Spleen (tissue), 11 donors: ENCODE measurements at regions not wholly inside any gene's neighbourhood (a gene's known extent, or its start where the extent isn't known, plus 50 kb on each side); places are given as distances from the start of the nearest gene placed in this dataset.

ENCODE experiments used
- DNase-seq: peaks from one replicate; pipeline ENCODE4 v3.0.0-alpha.2; 2020
- H3K27ac ChIP-seq, 8 donors: fragments of 200-600 bp; sonication (generic) in 7 of 8; 1 replicate in 4 of 8; 2 replicates in 4 of 8; pipeline versions ENCODE4 v1.5.0 to v1.8.0; 2016 to 2021; ENCODE audit warnings: inconsistent platforms in 4 of 8, mild to moderate bottlenecking in 4 of 8, moderate library complexity in 1 of 8
- H3K27me3 ChIP-seq, 7 donors: fragments of 200-600 bp; sonication (generic) in 6 of 7; replicated peaks in 1 of 7; 1 replicate in 4 of 7; 2 replicates in 3 of 7; pipeline versions ENCODE4 v1.5.0 to v1.8.0; 2016 to 2021; ENCODE audit warnings: inconsistent platforms in 3 of 7, mild to moderate bottlenecking in 1 of 7
- H3K36me3 ChIP-seq, 6 donors: fragments of 200-600 bp; sonication (generic) in 5 of 6; 1 replicate in 4 of 6; 2 replicates in 2 of 6; pipeline versions ENCODE4 v1.5.0 to v1.8.0; 2016 to 2021; ENCODE audit warnings: inconsistent platforms in 2 of 6
- H3K4me1 ChIP-seq, 6 donors: fragments of 200-600 bp; sonication (generic) in 5 of 6; 1 replicate in 3 of 6; 2 replicates in 3 of 6; pipeline versions ENCODE4 v1.5.0 to v1.8.0; 2016 to 2021; ENCODE audit warnings: inconsistent platforms in 3 of 6
- H3K4me3 ChIP-seq, 8 donors: fragments of 200-600 bp; sonication (generic) in 7 of 8; 1 replicate in 4 of 8; 2 replicates in 4 of 8; pipeline versions ENCODE4 v1.5.0 to v1.8.0; 2016 to 2021; ENCODE audit warnings: inconsistent platforms in 4 of 8, mild to moderate bottlenecking in 4 of 8, moderate library complexity in 2 of 8
- H3K9me3 ChIP-seq, 8 donors: fragments of 200-600 bp; sonication (generic) in 7 of 8; 1 replicate in 4 of 8; 2 replicates in 4 of 8; pipeline versions ENCODE4 v1.5.0 to v1.8.0; 2016 to 2021; ENCODE audit warnings: inconsistent platforms in 4 of 8
- CTCF ChIP-seq, 11 experiments: fragments of 200-600 bp in 7 of 11; fragments of 450-650 bp in 4 of 11; sonication (generic) in 4 of 11; IDR thresholded peaks in 8 of 11; conservative IDR thresholded peaks in 3 of 11; 1 replicate in 7 of 11; 2 replicates in 4 of 11; pipeline versions ENCODE4 v1.4.0 to v1.8.0; 2016 to 2021; ENCODE audit warnings: antibody characterized with exemption in 11 of 11, inconsistent platforms in 4 of 11, mild to moderate bottlenecking in 1 of 11
- POLR2A ChIP-seq, 3 donors: fragments of 450-650 bp; IDR thresholded peaks; one replicate each; pipeline ENCODE4 v1.5.1; 2017; ENCODE audit warnings: antibody characterized with exemption in 3 of 3, mild to moderate bottlenecking in 1 of 3
- POLR2AphosphoS5 ChIP-seq, 3 donors: sonication (generic); formaldehyde crosslinking; IDR thresholded peaks; one replicate each; pipeline ENCODE4 v1.5.1; 2017; ENCODE audit warnings: antibody characterized with exemption in 3 of 3
- WGBS, 5 donors: extraction: QIAGEN DNeasy Blood & Tissue Kit in 3 of 5; methylation state at CpG; one replicate each; pipeline versions ENCODE4 v1.1.5 to v1.1.7; 2013 to 2018; 5-methylcytosine and 5-hydroxymethylcytosine counted together
- intact Hi-C: fragments of 100-400 bp; cut with DNase I; formaldehyde crosslinking; loops from one replicate; pipeline ENCODE4 v1.15.0; 2023; ENCODE audit warnings: low total_unique reads
- donor health status: healthy with polysubstance abuse.
- donor health status: DM: no; HTN: no; CAD: no; lungs with moderate emphysema.
- donor health status: DM: no; HTN: no; CAD: no.
- donor health status: Bipolar disorder and iron deficiency.
- donor health status: healthy.
- donor health status: DM: no; HTN: no; CAD: no.
- donor health status: DM: yes; HTN: yes; CAD: no.

- no peaks in the 10 kb centered on the region for H3K36me3 ChIP-seq
- DNase-seq, result no peak
- intact Hi-C loops, result no loop called here
- no peak overlapping the region for H3K4me3 ChIP-seq
- H3K9me3 ChIP-seq, result peaks cover 0 to 15% (median 5%) of the 10 kb centered on the region in 8 donors
- TF ChIP-seq POLR2A (IDR thresholded peaks at IDR 0.05), result no peak
- WGBS, 5 donors, result 35 to 55% (median 51%) methylated on average over 1 of the region's 1 CpG
- no peaks in the 10 kb centered on the region for H3K27me3 ChIP-seq
- H3K4me1 ChIP-seq, result no peaks in the 10 kb centered on the region
- no peak overlapping the region for H3K27ac ChIP-seq
Observed at GRCh38 chr5:30725073-30725472, 468.4 kb upstream of the CDH6 start.

- TF ChIP-seq POLR2AphosphoS5 (IDR thresholded peaks at IDR 0.05) (no peak), CTCF (IDR thresholded peaks at IDR 0.05 in 8 of 11, conservative IDR thresholded peaks at IDR 0.05 in 3 of 11) (no peak), POLR2A (IDR thresholded peaks at IDR 0.05) (no peak)
- peaks cover 0 to 60% (median 27%) of the 10 kb centered on the region in 8 donors for H3K9me3 ChIP-seq
- H3K27ac ChIP-seq, result no peak overlapping the region
- H3K36me3 ChIP-seq, result no peaks in the 10 kb centered on the region
- intact Hi-C loops, result no loop called here
- no peak overlapping the region for H3K4me3 ChIP-seq
- 87 to 93% (median 89%) methylated on average over 4 of the region's 4 CpGs for WGBS, 5 donors
- H3K27me3 ChIP-seq, result no peaks in the 10 kb centered on the region
- H3K4me1 ChIP-seq, result no peaks in the 10 kb centered on the region
- no peak for DNase-seq
Observed at GRCh38 chr5:30698217-30698616, 495.3 kb upstream of the CDH6 start.

GRCh38 chr5:30693326-30693725 is 500.2 kb upstream of the CDH6 start:
- intact Hi-C loops, result no loop called here
- TF ChIP-seq CTCF (IDR thresholded peaks at IDR 0.05 in 8 of 11, conservative IDR thresholded peaks at IDR 0.05 in 3 of 11) (no peak), POLR2A (IDR thresholded peaks at IDR 0.05) (no peak), POLR2AphosphoS5 (IDR thresholded peaks at IDR 0.05) (no peak)
- no peaks in the 10 kb centered on the region for H3K27me3 ChIP-seq
- no peak overlapping the region for H3K27ac ChIP-seq
- H3K9me3 ChIP-seq, result peaks cover 0 to 18% (median under 1%) of the 10 kb centered on the region in 8 donors
- H3K4me1 ChIP-seq, result no peaks in the 10 kb centered on the region
- DNase-seq, result no peak
- 36 to 66% (median 43%) methylated on average over 2 of the region's 2 CpGs for WGBS, 5 donors
- no peaks in the 10 kb centered on the region for H3K36me3 ChIP-seq
- H3K4me3 ChIP-seq, result no peak overlapping the region

- no peak for DNase-seq
- WGBS, 5 donors, result 85 to 96% (median 89%) methylated on average over 8 of the region's 8 CpGs
Observed at GRCh38 chr5:30690931-30691330, 502.6 kb upstream of the CDH6 start.

More at GRCh38 chr5:30690931-30691330, 502.6 kb upstream of the CDH6 start:
- intact Hi-C loops, result no loop called here
- no peak for TF ChIP-seq POLR2AphosphoS5 (IDR thresholded peaks at IDR 0.05)
- no peak for TF ChIP-seq CTCF (IDR thresholded peaks at IDR 0.05 in 8 of 11, conservative IDR thresholded peaks at IDR 0.05 in 3 of 11)
- TF ChIP-seq POLR2A (IDR thresholded peaks at IDR 0.05), result no peak
- Histone ChIP-seq H3K9me3 (peaks cover 0 to 15% (median 0%) of the 10 kb centered on the region in 8 donors), H3K36me3 (no peaks in the 10 kb centered on the region), H3K4me1 (no peaks in the 10 kb centered on the region), H3K4me3 (no peak overlapping the region), H3K27me3 (no peaks in the 10 kb centered on the region), H3K27ac (no peak overlapping the region)
